ENCODE measurements at regions not wholly inside any gene's neighbourhood (a gene's known extent, or its start where the extent isn't known, plus 50 kb on each side); places are given as distances from the start of the nearest gene placed in this dataset.

DNA sequence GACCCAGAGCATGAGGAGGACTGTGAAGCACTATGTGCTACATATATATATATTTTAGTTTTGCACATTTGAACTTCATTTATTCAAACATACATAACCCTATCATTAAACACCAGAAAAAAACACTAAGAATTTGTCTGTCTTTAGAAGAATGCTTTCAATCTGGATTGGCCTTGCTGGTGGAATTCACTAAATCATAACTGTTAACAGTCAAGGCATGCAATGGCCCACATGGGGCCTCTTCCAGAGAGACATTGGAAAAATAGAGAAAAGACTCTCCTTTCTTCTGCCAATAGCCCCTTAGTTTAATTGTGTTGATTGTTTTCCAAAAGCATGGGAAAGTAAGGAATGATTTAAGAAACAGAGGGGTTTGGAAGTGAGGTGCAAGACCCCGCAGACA, 77.9 kb downstream of the MRPL32 start:
- Histone ChIP-seq H3K36me3 (ENCODE audit: control insufficient read depth in 2 of 4, insufficient read depth in 4 of 4, low read length in 3 of 4) (no peaks in the 10 kb centered on the region), H3K18ac (ENCODE audit: extremely low read depth, low read length) (no peak overlapping the region), H3K79me1 (ENCODE audit: low read depth, low read length) (no peaks in the 10 kb centered on the region), H2BK12ac (ENCODE audit: low read depth, low read length) (no peak overlapping the region), H4K20me1 (replicated peaks in 1 of 2; ENCODE audit: control insufficient read depth in 1 of 2, insufficient read depth in 2 of 2, low read length in 2 of 2) (no peaks in the 10 kb centered on the region), H4K8ac (ENCODE audit: extremely low read depth, insufficient read depth, low read length) (no peak overlapping the region), H2AK5ac (ENCODE audit: low read depth, low read length) (no peak overlapping the region), H3K14ac (ENCODE audit: insufficient read length) (no peak overlapping the region), H3K4me1 (replicated peaks in 1 of 4; ENCODE audit: control insufficient read depth in 3 of 4, insufficient read depth in 4 of 4, low read length in 3 of 4) (peaks cover 0 to 5% (median 2%) of the 10 kb centered on the region in 4 experiments; a peak in 3 of 7 replicates), H3K23me2 (ENCODE audit: low read depth, low read length) (no peaks in the 10 kb centered on the region), H4K5ac (ENCODE audit: insufficient read length, low read depth, low read length) (no peak overlapping the region), H3K79me2 (ENCODE audit: control insufficient read depth in 1 of 2, insufficient read depth in 2 of 2, low read length in 2 of 2) (no peaks in the 10 kb centered on the region), H3K27me3 (replicated peaks in 1 of 4; ENCODE audit: control insufficient read depth in 3 of 4, extremely low read depth in 1 of 4, insufficient read depth in 3 of 4, low read length in 3 of 4) (no peaks in the 10 kb centered on the region), H2BK120ac (replicated peaks; ENCODE audit: low read depth, low read length) (no peak overlapping the region), H2BK20ac (ENCODE audit: low read length) (no peak overlapping the region), H3K56ac (replicated peaks; ENCODE audit: insufficient read length, low read depth, low read length) (no peak overlapping the region), H3K23ac (ENCODE audit: insufficient read length) (no peak overlapping the region), H2AFZ (ENCODE audit: low read length) (0 out of 2 replicates have a peak overlapping the region, but pooled peaks have one; percentile 43), H3K9me3 (ENCODE audit: insufficient read depth in 2 of 2, low read depth in 1 of 2, low read length in 1 of 2) (no peaks in the 10 kb centered on the region), H4K91ac (replicated peaks; ENCODE audit: insufficient read length, low read length) (no peak overlapping the region), H3K27ac (ENCODE audit: low read depth, low read length) (no peak overlapping the region), H3K4ac (replicated peaks; ENCODE audit: insufficient read length, low read depth, low read length) (no peak overlapping the region), H2BK5ac (ENCODE audit: low read depth, low read length) (no peak overlapping the region), H3K4me2 (ENCODE audit: insufficient read depth in 1 of 2, low read depth in 2 of 2, low read length in 2 of 2) (no peak overlapping the region), H2BK15ac (ENCODE audit: low read length) (no peak overlapping the region), H3K4me3 (ENCODE audit: extremely low read depth in 1 of 4, insufficient read depth in 2 of 4, low read depth in 3 of 4, low read length in 4 of 4) (no peak overlapping the region), H3K9ac (replicated peaks in 1 of 4; ENCODE audit: extremely low read depth in 1 of 4, low read depth in 3 of 4, low read length in 3 of 4) (no peak overlapping the region)
- no peak for DNase-seq (ENCODE audit: low read depth in 1 of 2, low spot score in 2 of 2)
- FAIRE-seq, result no peak
- TF ChIP-seq CBX8 (IDR thresholded peaks at IDR 0.05; ENCODE audit: borderline replicate concordance, low read depth, low read length), result no peak
- TF ChIP-seq, protein P1, sequence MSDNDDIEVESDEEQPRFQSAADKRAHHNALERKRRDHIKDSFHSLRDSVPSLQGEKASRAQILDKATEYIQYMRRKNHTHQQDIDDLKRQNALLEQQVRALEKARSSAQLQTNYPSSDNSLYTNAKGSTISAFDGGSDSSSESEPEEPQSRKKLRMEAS (IDR thresholded peaks at IDR 0.05), result no peak
- no peak for TF ChIP-seq PHF8 (conservative IDR thresholded peaks at IDR 0.05; ENCODE audit: low read depth, low read length)
- TF ChIP-seq, protein P2, sequence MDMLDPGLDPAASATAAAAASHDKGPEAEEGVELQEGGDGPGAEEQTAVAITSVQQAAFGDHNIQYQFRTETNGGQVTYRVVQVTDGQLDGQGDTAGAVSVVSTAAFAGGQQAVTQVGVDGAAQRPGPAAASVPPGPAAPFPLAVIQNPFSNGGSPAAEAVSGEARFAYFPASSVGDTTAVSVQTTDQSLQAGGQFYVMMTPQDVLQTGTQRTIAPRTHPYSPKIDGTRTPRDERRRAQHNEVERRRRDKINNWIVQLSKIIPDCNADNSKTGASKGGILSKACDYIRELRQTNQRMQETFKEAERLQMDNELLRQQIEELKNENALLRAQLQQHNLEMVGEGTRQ (IDR thresholded peaks at IDR 0.05; ENCODE audit: low read length), result no peak
- no peak for TF ChIP-seq SAP30 (IDR thresholded peaks at IDR 0.05; ENCODE audit: insufficient read depth, insufficient replicate concordance, low read length)
- TF ChIP-seq, protein P3, sequence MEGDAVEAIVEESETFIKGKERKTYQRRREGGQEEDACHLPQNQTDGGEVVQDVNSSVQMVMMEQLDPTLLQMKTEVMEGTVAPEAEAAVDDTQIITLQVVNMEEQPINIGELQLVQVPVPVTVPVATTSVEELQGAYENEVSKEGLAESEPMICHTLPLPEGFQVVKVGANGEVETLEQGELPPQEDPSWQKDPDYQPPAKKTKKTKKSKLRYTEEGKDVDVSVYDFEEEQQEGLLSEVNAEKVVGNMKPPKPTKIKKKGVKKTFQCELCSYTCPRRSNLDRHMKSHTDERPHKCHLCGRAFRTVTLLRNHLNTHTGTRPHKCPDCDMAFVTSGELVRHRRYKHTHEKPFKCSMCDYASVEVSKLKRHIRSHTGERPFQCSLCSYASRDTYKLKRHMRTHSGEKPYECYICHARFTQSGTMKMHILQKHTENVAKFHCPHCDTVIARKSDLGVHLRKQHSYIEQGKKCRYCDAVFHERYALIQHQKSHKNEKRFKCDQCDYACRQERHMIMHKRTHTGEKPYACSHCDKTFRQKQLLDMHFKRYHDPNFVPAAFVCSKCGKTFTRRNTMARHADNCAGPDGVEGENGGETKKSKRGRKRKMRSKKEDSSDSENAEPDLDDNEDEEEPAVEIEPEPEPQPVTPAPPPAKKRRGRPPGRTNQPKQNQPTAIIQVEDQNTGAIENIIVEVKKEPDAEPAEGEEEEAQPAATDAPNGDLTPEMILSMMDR (IDR thresholded peaks at IDR 0.05; ENCODE audit: control extremely low read depth in 1 of 3, insufficient read depth in 1 of 3, low read depth in 1 of 3, low read length in 3 of 3), result no peak
- ChIA-PET CTCF (ENCODE audit: partially characterized antibody) (no interaction called here), POLR2A (ENCODE audit: partially characterized antibody) (no interaction called here)
- 88% methylated on average over 1 of the region's 1 CpG; no CpG with 5 or more reads in 1 of the 2 experiments for WGBS, 2 experiments (ENCODE audit: extremely low coverage in 1 of 2, insufficient coverage in 1 of 2, insufficient read length in 1 of 2, insufficient replicate concordance in 2 of 2, low coverage in 1 of 2, low lambda C conversion rate in 2 of 2, missing lambda C conversion rate in 1 of 2)

Data from H1 (cell line).